GM23338 (cell line): ENCODE measurements at regions not wholly inside any gene's neighbourhood (a gene's known extent, or its start where the extent isn't known, plus 50 kb on each side); places are given as distances from the start of the nearest gene placed in this dataset.

Experiments used
- ATAC-seq: fragments of 200-7000 bp; cut with Tn5 transposase; 3 replicates; pipeline ENCODE4 v1.9.1; 2020
- DNase-seq: peaks from one replicate; pipeline ENCODE4 v3.0.0-alpha.2; 2015; ENCODE audit warnings: low spot score
- H2AFZ ChIP-seq: fragments of 200-600 bp; sonication (generic); 2 replicates; pipeline ENCODE4 v1.8.0; 2016; ENCODE audit warnings: antibody characterized with exemption, mild to moderate bottlenecking, moderate library complexity
- H3F3A ChIP-seq: fragments of 200-600 bp; sonication (generic); replicated peaks from 2 replicates; pipeline ENCODE4 v1.8.0; 2017; ENCODE audit warnings: antibody characterized with exemption, mixed run types, low read depth
- H3K27ac ChIP-seq: fragments of 200-600 bp; sonication (generic); 2 replicates; pipeline ENCODE4 v1.6.1; 2016; ENCODE audit warnings: low read depth
- H3K27me3 ChIP-seq: fragments of 200-600 bp; sonication (generic); 2 replicates; pipeline ENCODE4 v1.8.0; 2016; ENCODE audit warnings: mild to moderate bottlenecking, mixed run types, moderate library complexity; ENCODE audit not compliant: insufficient read depth
- H3K36me3 ChIP-seq: fragments of 200-600 bp; sonication (generic); 2 replicates; pipeline ENCODE4 v1.8.0; 2016; ENCODE audit warnings: mild to moderate bottlenecking; ENCODE audit not compliant: insufficient read depth
- H3K4me1 ChIP-seq: fragments of 200-600 bp; sonication (generic); 2 replicates; pipeline ENCODE4 v1.8.0; 2016; ENCODE audit warnings: mild to moderate bottlenecking, moderate library complexity; ENCODE audit not compliant: insufficient read depth
- H3K4me2 ChIP-seq: fragments of 200-600 bp; sonication (generic); 2 replicates; pipeline ENCODE4 v1.7.1; 2017; ENCODE audit warnings: mixed run types
- H3K4me3 ChIP-seq: fragments of 200-600 bp; sonication (generic); 2 replicates; pipeline ENCODE4 v1.6.1; 2016; ENCODE audit warnings: mixed run types
- H3K79me2 ChIP-seq: fragments of 200-600 bp; sonication (generic); replicated peaks from 2 replicates; pipeline ENCODE4 v1.8.0; 2017; ENCODE audit warnings: mild to moderate bottlenecking; ENCODE audit not compliant: insufficient read depth
- H3K9me2 ChIP-seq: fragments of 200-600 bp; sonication (generic); 2 replicates; pipeline ENCODE4 v1.8.0; 2017; ENCODE audit not compliant: insufficient read depth
- H4K20me1 ChIP-seq: fragments of 200-600 bp; sonication (generic); replicated peaks from 2 replicates; pipeline ENCODE4 v1.8.0; 2017; ENCODE audit warnings: mild to moderate bottlenecking; ENCODE audit not compliant: insufficient read depth
- H3K27ac Mint-ChIP-seq: 2 replicates; pipeline ENCODE4 v1.8.0; 2020; ENCODE audit warnings: inconsistent platforms, mild to moderate bottlenecking, moderate library complexity, mixed read lengths
- H3K27me3 Mint-ChIP-seq: 3 replicates; pipeline ENCODE4 v1.8.0; 2022; ENCODE audit warnings: low read depth, mild to moderate bottlenecking, moderate library complexity, mixed read lengths, inconsistent platforms; ENCODE audit not compliant: insufficient read depth, poor library complexity
- H3K36me3 Mint-ChIP-seq: 3 replicates; pipeline ENCODE4 v1.8.0; 2021; ENCODE audit warnings: low read depth, mild to moderate bottlenecking, inconsistent platforms, moderate library complexity, mixed read lengths
- H3K4me1 Mint-ChIP-seq: 3 replicates; pipeline ENCODE4 v1.8.0; 2020; ENCODE audit warnings: mild to moderate bottlenecking, inconsistent platforms, mixed read lengths
- H3K4me3 Mint-ChIP-seq: 3 replicates; pipeline ENCODE4 v1.8.0; 2021; ENCODE audit warnings: moderate library complexity, mild to moderate bottlenecking, inconsistent platforms, mixed read lengths
- H3K9me3 Mint-ChIP-seq: 3 replicates; pipeline ENCODE4 v1.8.0; 2020; ENCODE audit warnings: moderate library complexity, mild to moderate bottlenecking, inconsistent platforms, mixed read lengths
- CTCF ChIP-seq, 2 experiments: fragments of 200-600 bp in 1 of 2; sonication (generic) in 1 of 2; conservative IDR thresholded peaks; 2 replicates each; pipeline versions ENCODE4 v1.5.1 to v1.6.1; 2016 to 2017; ENCODE audit warnings: antibody characterized with exemption in 2 of 2, low read depth in 2 of 2, mild to moderate bottlenecking in 2 of 2, moderate library complexity in 1 of 2
- ETS1 ChIP-seq: IDR thresholded peaks from 2 replicates; pipeline ENCODE4 v1.6.1; 2016; ENCODE audit warnings: antibody characterized with exemption
- EZH2 ChIP-seq: fragments of 200-600 bp; sonication (generic); IDR thresholded peaks from one replicate; pipeline ENCODE4 v1.8.0; 2017; ENCODE audit warnings: antibody characterized with exemption, mild to moderate bottlenecking, low read depth; ENCODE audit not compliant: unreplicated experiment
- POLR2AphosphoS5 ChIP-seq: IDR thresholded peaks from 2 replicates; pipeline ENCODE4 v1.6.1; 2016; ENCODE audit warnings: antibody characterized with exemption, low read depth
- STAT1 ChIP-seq: IDR thresholded peaks from one replicate; pipeline ENCODE4 v1.6.1; 2016; ENCODE audit warnings: antibody characterized with exemption; ENCODE audit not compliant: unreplicated experiment
- ZNF331 ChIP-seq: fragments of 250-450 bp; sonication (Bioruptor Pico); IDR thresholded peaks from 2 replicates; pipeline ENCODE4 v1.5.0; 2020; ENCODE audit warnings: low read depth, mild to moderate bottlenecking, moderate library complexity

- Histone ChIP-seq H3K4me2 (peak overlapping the region; percentile 88), H4K20me1 (no peaks in the 10 kb centered on the region), H3K27ac (no peak overlapping the region), H3K4me3 (peak overlapping the region; percentile 71), H3K79me2 (no peaks in the 10 kb centered on the region), H3K36me3 (no peaks in the 10 kb centered on the region), H3K27me3 (peaks cover 60% of the 10 kb centered on the region), H2AFZ (peak overlapping the region; percentile 99), H3K9me2 (no peaks in the 10 kb centered on the region), H3F3A (no peaks in the 10 kb centered on the region), H3K4me1 (0 out of 2 replicates have a peak, but pooled peaks cover 5% of the 10 kb centered on the region)
- DNase-seq: peak; percentile 66
- Mint-ChIP-seq H3K9me3 (no peaks in the 10 kb centered on the region; the same call in 2 of the 3 replicates), H3K36me3 (no peaks in the 10 kb centered on the region; the same call in 2 of the 3 replicates), H3K4me3 (peak overlapping the region; percentile 77), H3K4me1 (peaks cover 13% of the 10 kb centered on the region), H3K27ac (no peak overlapping the region), H3K27me3 (peaks cover 39% of the 10 kb centered on the region)
- TF ChIP-seq ZNF331 (CRISPR knock-in tag): no peak
- TF ChIP-seq POLR2AphosphoS5: no peak
- no peak for TF ChIP-seq EZH2
- no peak for TF ChIP-seq ETS1
- TF ChIP-seq STAT1: no peak
- peak; percentile 79 for ATAC-seq
Measured at GRCh38 chr12:100716945-100717732, 77.4 kb upstream of the ANO4 start.

GRCh38 chr12:100717733-100718067 is 76.9 kb upstream of the ANO4 start:
- H4K20me1 ChIP-seq: no peaks in the 10 kb centered on the region
- Mint-ChIP-seq H3K4me3 (peak overlapping the region; percentile 77), H3K9me3 (no peaks in the 10 kb centered on the region; the same call in 2 of the 3 replicates), H3K27me3 (peaks cover 40% of the 10 kb centered on the region), H3K36me3 (no peaks in the 10 kb centered on the region; the same call in 2 of the 3 replicates), H3K4me1 (peaks cover 18% of the 10 kb centered on the region), H3K27ac (no peak overlapping the region)
- H3K79me2 ChIP-seq: no peaks in the 10 kb centered on the region
- 0 out of 2 replicates have a peak, but pooled peaks cover 10% of the 10 kb centered on the region for H3K4me1 ChIP-seq
- H3K36me3 ChIP-seq: no peaks in the 10 kb centered on the region
- peaks cover 60% of the 10 kb centered on the region for H3K27me3 ChIP-seq
- peak; percentile 43 for TF ChIP-seq EZH2
- TF ChIP-seq CTCF (conservative IDR thresholded peaks at IDR 0.05; ENCODE audit: low read depth in 2 of 2): no peak
- no peaks in the 10 kb centered on the region for H3F3A ChIP-seq
- no peak overlapping the region for H3K27ac ChIP-seq
- DNase-seq (peak; percentile 18), ATAC-seq (peak; percentile 2; the same call in 1 of the 3 replicates)
- H3K4me2 ChIP-seq: peak overlapping the region; percentile 88
- peak overlapping the region; percentile 97 for H2AFZ ChIP-seq
- H3K4me3 ChIP-seq: peak overlapping the region; percentile 71
- H3K9me2 ChIP-seq: no peaks in the 10 kb centered on the region
